ENCODE measurements at regions not wholly inside any gene's neighbourhood (a gene's known extent, or its start where the extent isn't known, plus 50 kb on each side); places are given as distances from the start of the nearest gene placed in this dataset.

GRCh38 chr2:122831649-122832048, 1076.2 kb downstream of the TSN start (continued):
- TF ChIP-seq HIC1 (tag by site-specific recombination; IDR thresholded peaks at IDR 0.05) (no peak), KLF17 (tag by site-specific recombination; IDR thresholded peaks at IDR 0.05) (no peak), ZSCAN5A (tag by site-specific recombination; IDR thresholded peaks at IDR 0.05) (no peak), ZNF18 (tag by site-specific recombination; IDR thresholded peaks at IDR 0.05) (no peak)

- TF ChIP-seq ZNF16 (tag by site-specific recombination; IDR thresholded peaks at IDR 0.05; ENCODE audit: low read depth): no peak
- TF ChIP-seq ZBTB17 (tag by site-specific recombination; IDR thresholded peaks at IDR 0.05): no peak
- TF ChIP-seq ZNF350 (tag by site-specific recombination; IDR thresholded peaks at IDR 0.05): no peak
- no peak for TF ChIP-seq PRDM6 (tag by site-specific recombination; IDR thresholded peaks at IDR 0.05)
- no peak for TF ChIP-seq ZNF585B (tag by site-specific recombination; IDR thresholded peaks at IDR 0.05)
- no peak for TF ChIP-seq ZNF785 (tag by site-specific recombination; IDR thresholded peaks at IDR 0.05)
- Histone ChIP-seq H3K36me3 (ENCODE audit: control insufficient read depth in 2 of 2, insufficient read depth in 1 of 2, low read length in 2 of 2) (no peaks in the 10 kb centered on the region), H3K4me3 (ENCODE audit: low read depth, low read length) (no peak overlapping the region), H3K9me3 (ENCODE audit: control insufficient read depth, insufficient read depth, low read depth, low read length) (no peaks in the 10 kb centered on the region), H3K4me1 (ENCODE audit: control insufficient read depth, insufficient read depth, low read length) (no peaks in the 10 kb centered on the region), H3K27ac (ENCODE audit: extremely low read depth, low read depth, low read length) (no peak overlapping the region)
- ChIA-PET CTCF (interaction anchor here (0.7 kb wide), 1 partner anchor 169 kb away, joined by 4 read pairs; no protein-coding TSS in a partner anchor), POLR2A (no interaction called here)
These were observed 1088.1 kb downstream of the TSN start for GRCh38 chr2:122843503-122843902.

- TF ChIP-seq HOXD13 (CRISPR knock-in tag; IDR thresholded peaks at IDR 0.05; ENCODE audit: borderline replicate concordance): no peak
- no peak for TF ChIP-seq ZFP3 (tag by site-specific recombination; IDR thresholded peaks at IDR 0.05; ENCODE audit: low read depth)
- no peak for TF ChIP-seq ZFHX2 (tag by site-specific recombination; conservative IDR thresholded peaks at IDR 0.05)
- no peak for TF ChIP-seq ZNF76 (tag by site-specific recombination; IDR thresholded peaks at IDR 0.05; ENCODE audit: borderline replicate concordance, low read depth)
- TF ChIP-seq ZBTB17 (tag by site-specific recombination; IDR thresholded peaks at IDR 0.05): no peak
- no peak for TF ChIP-seq ZFP41 (tag by site-specific recombination; IDR thresholded peaks at IDR 0.05; ENCODE audit: borderline replicate concordance)
- no peak for TF ChIP-seq ZNF335 (tag by site-specific recombination; conservative IDR thresholded peaks at IDR 0.05)
- ChIA-PET CTCF (no interaction called here), POLR2A (interaction anchor here (0.7 kb wide), 1 partner anchor 16 kb away, joined by 3 read pairs; no protein-coding TSS in a partner anchor)
- Histone ChIP-seq H3K9me3 (ENCODE audit: control insufficient read depth, insufficient read depth, low read depth, low read length) (no peaks in the 10 kb centered on the region), H3K36me3 (ENCODE audit: control insufficient read depth in 2 of 2, insufficient read depth in 1 of 2, low read length in 2 of 2) (no peaks in the 10 kb centered on the region), H3K27ac (ENCODE audit: extremely low read depth, low read depth, low read length) (no peak overlapping the region), H3K4me1 (ENCODE audit: control insufficient read depth, insufficient read depth, low read length) (no peaks in the 10 kb centered on the region), H3K4me3 (ENCODE audit: low read depth, low read length) (no peak overlapping the region)
These were observed 1095.7 kb downstream of the TSN start for GRCh38 chr2:122851161-122851560.
